ENCODE measurements at regions not wholly inside any gene's neighbourhood (a gene's known extent, or its start where the extent isn't known, plus 50 kb on each side); places are given as distances from the start of the nearest gene placed in this dataset.

DNA sequence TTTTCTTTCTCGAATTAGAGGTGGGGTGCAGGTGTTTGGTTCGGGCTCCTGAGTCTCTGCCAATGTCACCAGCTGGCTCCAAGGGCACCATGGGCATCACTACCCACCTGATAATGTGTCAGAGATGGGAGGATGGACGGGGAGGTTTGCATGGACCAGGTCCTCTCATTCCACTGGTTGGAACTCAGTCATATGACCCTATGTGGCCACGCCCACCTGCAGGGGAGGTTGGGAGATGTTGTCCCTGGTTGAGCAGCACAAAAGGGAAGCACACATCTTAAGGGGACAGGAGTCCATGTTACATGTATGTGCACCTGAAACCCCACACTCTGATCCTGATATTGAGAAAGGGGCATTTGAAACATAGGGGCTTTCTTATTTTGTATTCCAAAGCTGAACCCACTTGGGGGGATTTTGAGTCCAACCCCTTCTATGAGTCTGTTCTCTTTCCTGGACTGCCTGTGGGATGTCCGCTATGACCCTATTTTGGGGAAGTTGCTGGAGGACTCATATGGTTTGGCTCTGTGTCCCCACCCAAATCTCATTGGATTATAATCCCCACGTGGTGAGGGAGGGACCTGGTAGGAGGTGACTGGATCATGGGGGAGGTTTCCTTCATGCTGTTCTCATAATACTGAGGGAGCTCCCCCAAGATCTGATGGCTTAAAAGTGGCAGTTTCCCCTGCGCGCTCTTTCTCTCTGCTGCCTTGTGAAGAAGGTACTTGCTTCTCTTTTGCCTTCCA, 66.9 kb upstream of the BAIAP2L1 start:
- no peak for DNase-seq (ENCODE audit: low spot score)

- no peak for DNase-seq (ENCODE audit: low spot score)
Observed at GRCh38 chr7:98465022-98465421, 64.1 kb upstream of the BAIAP2L1 start.

GRCh38 chr7:98464558-98464940, 63.7 kb upstream of the BAIAP2L1 start:
- no peak for DNase-seq (ENCODE audit: low spot score)

- DNase-seq (ENCODE audit: low spot score): no peak
Observed at GRCh38 chr7:98463837-98464557, 63.1 kb upstream of the BAIAP2L1 start.

DNA sequence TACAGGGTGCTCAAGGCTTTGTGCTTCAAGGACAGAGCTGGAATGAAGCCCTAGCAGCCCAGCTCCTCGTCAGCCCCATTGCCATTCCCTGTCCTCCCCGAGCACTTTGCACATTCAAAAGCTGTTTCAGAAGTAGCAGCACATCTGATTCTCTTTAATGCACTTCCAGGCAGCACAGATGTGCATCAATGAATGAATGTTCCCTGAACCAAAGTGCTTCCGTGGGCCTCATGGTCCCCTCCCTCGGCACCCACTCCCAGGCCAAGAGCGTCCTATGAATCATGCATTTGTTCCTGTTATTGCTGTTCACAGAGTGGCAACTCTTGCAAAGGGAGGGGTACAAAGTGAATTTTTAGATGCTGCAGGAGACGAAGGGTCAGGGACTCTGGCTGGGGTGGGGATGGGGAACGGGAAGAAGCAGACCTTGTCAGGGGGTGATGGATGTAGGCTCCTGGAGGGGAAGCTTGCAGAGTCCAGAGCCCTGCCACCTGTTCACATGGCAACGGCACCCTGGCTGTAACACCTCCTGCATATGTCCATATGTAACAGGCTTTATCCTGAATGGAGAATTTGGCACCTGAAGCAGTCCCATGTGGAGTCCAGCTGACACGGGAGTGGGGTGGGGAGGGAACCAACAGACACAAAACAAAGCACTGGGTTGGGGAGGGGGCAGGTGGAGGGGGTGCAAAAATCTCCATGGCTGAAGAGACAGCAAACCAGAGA, 62.2 kb upstream of the BAIAP2L1 start:
- no peak for DNase-seq (ENCODE audit: low spot score)

GRCh38 chr7:98460902-98461301, 60.0 kb upstream of the BAIAP2L1 start:
- DNase-seq (ENCODE audit: low spot score): no peak

DNA sequence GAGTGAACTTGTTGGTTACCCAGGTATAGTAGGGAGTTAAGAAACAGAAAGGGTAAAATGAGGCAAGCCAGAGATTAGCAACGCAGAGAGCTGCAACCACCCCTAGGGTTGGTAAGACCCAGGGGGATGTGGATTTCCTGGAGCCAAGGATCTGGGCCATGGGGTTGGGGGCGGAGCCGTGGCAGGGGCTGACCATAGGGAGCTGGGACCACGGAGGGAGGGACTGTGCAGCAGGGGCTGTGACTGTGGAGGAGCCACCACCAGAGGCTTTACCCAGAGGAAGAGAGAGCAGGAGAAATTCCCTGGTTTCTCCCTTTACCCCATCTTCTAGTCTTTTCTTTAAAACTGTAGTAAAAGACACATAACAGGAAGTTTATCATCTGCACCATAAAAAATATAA, 58.6 kb upstream of the BAIAP2L1 start:
- DNase-seq (ENCODE audit: low spot score): no peak

- no peak for DNase-seq (ENCODE audit: low spot score)
Observed at GRCh38 chr7:98458090-98458875, 57.4 kb upstream of the BAIAP2L1 start.

- DNase-seq (ENCODE audit: low spot score): no peak
Observed at GRCh38 chr7:98456866-98457265, 56.0 kb upstream of the BAIAP2L1 start.

- no peak for DNase-seq (ENCODE audit: low spot score)
Observed at GRCh38 chr7:98452791-98453190, 51.9 kb upstream of the BAIAP2L1 start.

Data from mesenteric fat pad (tissue), 1 donor.